HG02610 (cell line): ENCODE measurements at regions not wholly inside any gene's neighbourhood (a gene's known extent, or its start where the extent isn't known, plus 50 kb on each side); places are given as distances from the start of the nearest gene placed in this dataset.
"Not testable (repeated sequence)": the region's sequence is repeated elsewhere in the genome, so short reads cannot be mapped to it uniquely, and the experiment has no call there.

Experiments used
- ATAC-seq: cut with Tn5 transposase; IDR thresholded peaks from one replicate; pipeline ENCODE4 v1.9.1; 2021; ENCODE audit warnings: mild to moderate bottlenecking, moderate library complexity; ENCODE audit not compliant: unreplicated experiment

DNA sequence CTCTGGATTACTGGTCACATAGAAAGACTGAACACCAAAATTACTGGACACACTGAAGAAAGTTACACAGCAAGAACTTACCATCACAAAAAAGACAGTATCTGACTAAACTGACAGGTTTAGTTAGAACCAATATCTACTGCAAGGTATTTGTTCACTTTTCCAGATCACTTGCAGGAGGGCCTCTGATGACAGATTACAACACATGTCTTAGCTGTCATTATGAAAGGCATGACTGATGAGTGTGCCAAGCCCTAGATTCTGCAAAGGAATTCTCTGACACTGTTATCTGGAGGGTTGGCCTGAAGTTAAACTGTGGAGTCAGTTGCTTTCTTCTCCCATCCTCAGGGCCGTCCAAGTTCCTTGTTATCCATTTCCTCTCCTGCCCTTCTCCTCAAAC is 242.7 kb downstream of the KIF20B start:
- no peak for ATAC-seq

DNA sequence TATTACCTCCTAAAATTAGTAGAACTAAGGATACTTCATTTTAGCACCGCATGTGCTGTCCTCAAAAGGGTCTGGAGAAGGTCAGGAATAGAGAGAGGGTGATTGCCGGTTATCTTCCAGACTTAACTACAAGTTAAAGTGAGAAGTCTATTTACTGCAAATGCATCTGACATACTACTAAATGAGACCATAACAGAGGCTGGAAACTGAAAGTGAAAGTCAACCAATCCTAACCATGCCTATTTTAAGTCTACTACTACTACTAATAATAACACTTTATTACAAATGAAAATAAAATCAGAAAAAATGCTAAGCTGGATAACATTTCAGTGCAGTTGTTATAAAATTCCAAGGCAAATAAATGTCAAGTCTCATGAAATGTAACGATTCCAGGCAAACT is 244.7 kb downstream of the KIF20B start:
- no peak for ATAC-seq

DNA sequence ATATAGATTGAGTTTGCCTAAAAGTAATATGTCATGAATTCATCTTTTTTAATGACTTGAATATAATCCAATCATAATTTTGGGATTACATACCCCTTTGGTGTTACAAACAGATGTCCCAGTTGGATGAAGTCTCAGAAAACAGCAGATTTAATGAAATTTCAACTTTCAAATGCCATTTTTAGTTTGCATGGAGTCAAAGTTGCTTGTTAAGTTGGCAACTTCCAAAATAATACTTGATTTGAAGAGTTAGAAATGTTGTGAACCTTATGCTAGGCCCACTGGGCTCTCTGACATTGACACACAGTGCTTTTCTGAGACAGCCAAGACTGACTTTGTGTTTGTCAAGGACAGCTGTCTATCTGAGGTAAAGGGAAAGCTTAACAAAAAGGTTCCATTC is 248.1 kb downstream of the KIF20B start:
- ATAC-seq = no peak

DNA sequence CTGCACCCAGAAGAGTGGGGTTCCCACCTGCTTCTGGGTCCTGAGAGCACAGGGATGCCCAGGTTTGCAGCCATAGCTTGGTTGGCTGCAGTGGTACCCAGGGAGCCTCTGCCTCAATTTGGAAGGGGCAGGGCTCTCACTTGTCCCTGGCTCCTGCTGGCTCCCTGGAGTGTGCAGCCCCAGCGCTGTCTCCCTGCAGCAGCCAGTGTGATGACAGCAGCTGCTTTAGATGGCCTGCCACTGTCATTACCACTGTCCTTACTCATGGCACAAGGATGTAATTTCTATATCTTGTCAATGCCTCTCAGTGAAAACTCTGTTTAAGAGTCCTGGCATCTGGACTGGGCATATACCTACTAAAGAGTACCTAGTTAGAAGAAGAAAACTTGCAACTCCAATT is 250.9 kb downstream of the KIF20B start:
- no peak for ATAC-seq

DNA sequence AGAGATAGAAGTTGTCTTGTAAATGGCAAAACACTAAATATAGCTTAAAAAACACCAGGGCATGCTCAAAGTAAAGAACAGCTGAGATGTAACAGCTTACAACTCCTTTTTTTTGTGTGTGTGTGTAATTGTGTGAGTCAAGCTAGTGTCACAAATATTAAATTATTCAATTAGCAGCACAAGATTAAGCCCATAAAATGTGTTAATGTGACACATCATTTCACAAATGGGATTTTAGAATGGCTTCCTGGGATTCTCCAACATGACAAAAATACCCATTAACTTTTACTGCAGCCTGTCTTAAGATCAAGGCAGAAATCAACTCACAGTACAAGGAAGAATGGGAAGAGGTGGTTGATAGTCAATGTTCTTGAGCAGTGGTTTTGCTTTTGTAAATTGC is 251.4 kb downstream of the KIF20B start:
- no peak for ATAC-seq

DNA sequence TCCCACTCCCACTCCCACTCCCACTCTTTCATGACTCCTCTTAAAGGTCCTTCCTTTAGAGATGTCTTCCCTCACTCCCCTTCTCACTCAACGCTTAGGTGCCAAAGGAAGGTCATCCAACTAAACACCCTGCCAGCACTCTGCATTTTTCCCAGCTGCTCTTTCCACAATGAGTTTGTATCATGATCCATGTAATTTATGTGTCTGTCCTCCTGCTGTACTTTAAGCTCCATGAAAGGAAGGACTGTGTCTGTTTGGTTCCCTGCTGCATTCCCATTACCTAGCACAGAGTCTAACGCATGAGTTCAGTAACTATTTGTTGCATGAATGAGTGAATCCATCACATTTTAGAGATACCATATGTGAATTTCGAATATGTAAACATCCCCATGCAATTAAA is 252.7 kb downstream of the KIF20B start:
- no peak for ATAC-seq

DNA sequence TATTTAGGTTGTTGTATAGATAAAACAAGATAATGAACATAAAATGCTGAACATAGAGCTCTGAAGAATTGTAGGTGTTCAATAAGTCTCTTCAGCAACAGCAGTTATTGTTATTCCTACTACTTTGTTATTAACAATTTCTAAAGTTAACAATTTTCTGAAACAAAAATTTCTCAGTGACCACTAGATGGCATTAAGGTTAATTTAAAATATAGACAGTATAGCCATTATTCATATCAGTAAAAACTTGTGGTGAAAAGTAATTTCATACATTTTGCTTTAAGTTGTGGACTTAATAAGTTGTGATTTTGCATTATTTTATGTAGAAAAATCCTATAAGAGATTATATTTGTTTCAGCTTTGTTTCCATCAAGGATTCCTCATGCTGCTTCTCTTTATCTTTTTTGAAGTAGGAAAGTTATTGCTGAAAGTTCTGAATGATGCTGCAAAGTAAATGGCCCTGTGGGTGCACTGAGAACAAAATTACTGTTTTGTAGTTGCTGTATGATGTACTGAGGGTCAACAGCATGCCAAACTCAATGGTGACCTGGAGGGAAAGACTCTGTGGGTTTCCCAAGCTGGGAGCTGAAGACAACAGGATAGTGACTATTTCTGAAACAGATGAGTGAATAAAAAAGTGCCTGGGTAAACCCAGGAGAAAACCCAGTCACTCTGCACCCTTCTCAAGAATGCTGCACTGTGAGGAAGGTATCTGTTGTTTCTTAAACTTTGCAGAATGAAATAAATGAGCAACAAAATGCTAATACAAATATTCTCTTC is 253.6 kb downstream of the KIF20B start:
- peak; percentile 58 for ATAC-seq

DNA sequence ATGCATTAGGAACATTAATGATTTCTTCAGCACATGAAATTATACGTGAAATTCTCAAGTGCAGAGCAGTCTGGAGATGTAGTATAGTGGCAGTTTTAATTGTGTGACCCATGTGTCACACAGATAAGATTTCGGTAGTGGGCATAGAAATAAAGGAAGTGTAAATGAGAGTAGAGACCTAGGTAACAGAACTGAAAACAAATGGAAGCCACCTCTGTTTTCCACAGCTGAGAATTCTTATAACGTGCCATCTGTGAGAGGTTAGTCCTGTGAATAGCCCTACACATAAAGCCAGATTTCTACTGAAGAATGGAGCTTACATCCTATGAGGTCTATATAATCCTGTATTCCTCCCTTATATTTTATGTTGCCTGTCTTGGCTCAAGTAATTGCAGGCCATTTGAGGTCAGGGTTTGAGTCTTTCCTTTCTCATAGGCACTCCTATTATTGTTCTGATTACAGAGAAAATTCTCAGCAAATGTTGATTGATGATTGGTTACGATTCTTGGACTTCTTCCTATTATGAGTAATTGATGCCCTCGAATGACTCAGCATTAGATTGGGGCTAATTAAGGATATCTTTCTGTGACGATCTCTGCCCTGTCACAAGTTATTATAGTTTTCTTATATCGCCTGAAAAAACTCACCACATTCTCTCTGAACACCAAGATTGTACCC is 258.2 kb downstream of the KIF20B start:
- ATAC-seq = no peak

DNA sequence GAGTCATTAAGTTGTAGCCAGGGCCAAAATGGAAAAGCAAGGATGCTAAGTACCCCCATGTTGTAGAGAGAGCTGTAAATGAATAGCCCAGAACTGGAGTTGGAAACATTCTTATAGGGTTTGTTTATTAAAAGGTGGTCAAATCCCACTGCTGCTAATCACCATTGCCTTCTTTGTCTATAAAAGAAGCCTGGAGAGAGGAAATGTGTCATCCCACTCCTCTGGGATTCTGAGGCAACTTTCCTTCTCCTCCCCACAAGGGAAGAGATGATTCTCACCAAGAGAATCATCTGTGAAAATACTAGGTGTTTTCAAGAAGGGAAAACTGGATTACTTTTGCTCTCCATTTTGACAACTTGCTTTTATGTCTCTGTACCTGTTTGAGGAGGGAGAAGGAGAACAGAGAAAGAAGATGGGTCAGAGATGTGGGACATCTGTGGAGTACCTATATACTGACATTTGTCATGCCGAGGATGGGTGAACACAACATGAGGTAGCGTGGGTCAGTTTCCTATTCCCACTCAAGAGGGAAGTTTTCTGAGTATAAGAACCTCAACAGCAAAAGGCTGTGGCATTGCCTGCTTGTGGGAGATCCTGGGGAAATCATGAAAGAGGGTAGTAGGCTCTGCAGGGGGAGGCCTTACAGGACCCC is 262.2 kb downstream of the KIF20B start:
- no peak for ATAC-seq

DNA sequence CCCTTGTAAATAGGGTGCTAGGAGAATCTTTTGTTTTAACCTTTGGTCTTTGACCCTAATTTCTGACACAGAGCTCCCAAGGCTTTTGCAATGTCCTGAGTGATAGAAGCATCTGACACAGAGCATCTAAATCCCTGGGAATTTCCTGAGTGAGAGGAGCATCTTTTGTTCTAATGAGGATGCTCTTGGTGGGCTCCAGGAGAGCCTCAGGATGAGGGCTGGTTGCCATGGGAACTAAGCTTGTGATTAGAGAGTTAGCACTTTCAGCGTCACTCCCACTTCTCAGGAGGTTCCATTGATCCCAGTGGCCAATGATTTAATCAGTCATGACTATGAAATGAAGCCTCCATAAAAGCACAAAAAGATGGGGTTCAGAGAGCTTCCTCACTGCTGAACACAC is 264.8 kb downstream of the KIF20B start:
- no peak for ATAC-seq

DNA sequence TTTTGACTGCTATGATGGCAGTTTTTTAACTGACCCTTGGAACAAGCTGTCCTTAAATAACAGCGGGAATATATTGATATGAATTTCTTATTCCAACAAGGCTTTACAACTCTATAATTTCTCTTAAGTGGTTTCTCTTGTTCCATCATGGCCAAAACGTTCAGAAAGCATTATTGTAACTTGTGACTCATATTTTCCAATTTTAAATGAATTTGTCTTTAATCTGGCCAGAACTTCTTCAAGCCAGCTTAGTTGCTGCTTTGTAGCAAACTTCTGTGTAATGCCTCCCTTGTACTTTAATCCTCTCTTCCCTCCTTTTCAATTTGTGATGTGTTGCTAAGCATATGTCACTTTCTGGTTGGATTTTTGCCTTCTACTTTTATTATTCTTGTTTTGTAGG is 271.9 kb downstream of the KIF20B start:
- ATAC-seq = no peak

DNA sequence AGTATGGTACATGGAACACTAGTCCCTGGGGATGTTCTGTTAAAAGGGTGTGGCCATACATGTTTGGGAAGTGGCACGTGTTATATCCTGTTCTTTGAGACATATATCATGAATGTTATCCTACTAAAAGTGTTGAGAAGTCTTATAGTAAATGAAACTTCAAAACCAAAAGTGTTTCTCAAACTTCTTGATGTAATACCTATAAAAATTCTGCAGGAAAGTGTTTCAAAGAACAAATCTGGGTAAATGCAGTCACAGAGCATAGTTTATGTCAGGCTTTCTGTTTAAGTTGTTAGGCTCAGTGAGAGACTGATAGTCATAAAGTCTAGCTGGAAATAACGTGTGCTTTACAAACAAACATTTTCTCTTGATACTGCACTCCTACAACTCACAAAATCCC is 273.7 kb downstream of the KIF20B start:
- ATAC-seq = no peak

DNA sequence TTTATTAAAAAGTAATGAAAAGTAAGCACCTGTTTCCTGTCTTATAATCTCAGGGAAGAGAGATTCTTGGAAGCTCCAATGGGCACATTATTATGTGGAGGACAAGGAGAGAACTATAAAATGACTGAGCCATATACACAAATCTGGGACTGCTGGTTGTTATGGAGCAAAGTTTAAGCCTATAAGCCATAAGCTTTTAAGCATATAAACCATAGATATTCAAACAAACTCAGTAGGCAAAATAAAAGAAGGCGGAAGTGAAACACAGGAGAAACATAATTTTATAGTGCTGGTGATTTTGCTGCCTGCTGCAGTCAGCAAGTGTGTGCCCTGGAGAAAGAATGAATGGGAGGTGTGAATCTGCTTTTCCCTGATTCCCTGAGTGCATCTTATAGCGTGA is 274.4 kb downstream of the KIF20B start:
- no peak for ATAC-seq

DNA sequence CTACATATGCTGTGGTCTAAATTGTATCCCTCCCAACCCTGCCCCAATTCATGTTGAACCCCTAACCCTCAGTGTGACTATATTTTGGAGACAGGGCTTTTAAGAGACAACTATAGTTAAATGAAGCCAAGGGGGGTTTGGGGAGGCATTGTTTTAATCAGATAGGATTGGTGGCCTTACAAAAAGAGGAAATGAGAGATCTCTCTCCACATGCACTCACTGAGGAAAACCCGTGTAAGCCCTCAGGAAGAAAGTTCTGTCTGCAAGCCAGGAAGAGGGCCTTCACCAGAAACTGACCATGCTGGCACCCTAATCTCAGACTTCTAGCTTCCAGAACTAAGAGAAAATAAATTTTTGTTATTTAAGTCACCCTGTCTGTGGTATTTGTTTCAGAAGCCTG is 276.7 kb downstream of the KIF20B start:
- ATAC-seq = no peak

DNA sequence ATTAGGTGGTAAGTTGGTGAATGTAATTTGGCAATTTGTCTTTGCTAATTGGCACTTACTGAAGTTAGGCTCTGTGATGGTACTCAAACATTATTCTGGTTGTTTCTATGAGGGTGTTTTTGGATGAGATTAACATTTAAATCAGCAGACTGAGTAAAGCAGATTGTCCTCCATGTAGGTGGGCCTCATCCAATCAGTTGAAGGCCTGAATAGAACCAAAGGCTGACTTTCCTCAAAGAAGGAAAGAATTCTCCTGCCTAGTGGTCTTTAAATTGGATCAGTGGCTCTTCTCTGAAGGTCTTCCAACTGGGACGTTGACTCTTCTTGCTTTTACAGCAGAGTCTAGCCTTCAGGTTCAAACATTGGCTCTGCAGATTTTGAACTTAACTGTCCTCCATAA is 278.3 kb downstream of the KIF20B start:
- no peak for ATAC-seq

DNA sequence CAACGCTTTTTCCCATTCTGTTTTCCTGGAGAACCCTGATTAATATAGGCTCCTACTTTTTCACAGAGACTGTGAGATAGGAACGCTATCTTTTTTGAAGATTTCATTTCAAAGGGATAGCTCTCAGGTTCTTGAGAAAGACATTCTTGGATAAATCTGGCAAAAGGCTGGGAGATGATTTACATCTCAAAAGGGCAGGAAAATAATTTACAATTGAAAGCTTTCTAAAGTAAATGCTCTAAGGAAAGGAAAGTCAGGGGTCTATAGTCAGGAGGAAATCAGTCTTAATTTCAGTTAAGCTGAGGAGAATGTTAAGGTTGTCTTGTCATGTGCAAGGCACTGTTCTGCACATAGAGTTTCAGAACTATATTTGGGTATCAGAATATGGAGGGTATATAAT is 278.8 kb downstream of the KIF20B start:
- ATAC-seq = no peak

DNA sequence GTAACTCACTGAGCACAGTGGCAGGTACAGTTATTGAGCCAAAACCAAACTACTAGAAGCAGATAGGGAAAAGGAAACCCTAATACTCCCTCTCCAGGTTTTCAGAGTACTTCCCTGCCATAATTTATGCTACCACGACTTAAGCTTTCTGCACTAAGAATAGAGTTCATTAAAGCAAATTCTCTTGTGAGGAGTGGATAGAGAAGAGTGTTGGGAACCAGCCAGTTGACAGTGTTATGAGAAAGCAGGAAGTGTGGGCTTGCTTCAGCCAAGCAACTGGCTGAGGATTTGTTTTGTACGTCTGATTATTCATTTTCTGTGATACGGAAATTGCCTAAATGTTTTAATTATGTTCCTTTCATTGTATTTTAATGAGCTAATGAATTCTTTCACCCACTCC is 280.5 kb downstream of the KIF20B start:
- ATAC-seq = no peak

DNA sequence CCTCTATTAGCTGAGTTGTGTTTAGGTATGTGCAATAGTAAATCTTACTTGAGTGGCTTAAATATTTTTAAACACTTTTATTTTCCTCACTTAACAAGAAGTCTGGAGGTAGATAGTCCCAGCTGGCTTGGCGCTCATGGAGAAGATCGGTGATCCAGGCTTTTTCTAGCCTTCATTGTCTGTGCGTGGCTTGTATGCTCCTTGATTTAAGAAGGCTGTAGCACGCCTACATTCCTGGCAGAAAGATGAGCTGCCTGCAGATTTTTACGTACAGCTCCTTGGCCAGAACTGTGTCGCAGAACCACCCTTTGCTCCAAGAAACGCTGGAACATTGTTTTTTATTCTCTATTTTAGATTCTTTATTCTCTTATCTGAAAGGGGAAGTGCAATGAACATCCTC is 284.1 kb downstream of the KIF20B start:
- no peak for ATAC-seq

DNA sequence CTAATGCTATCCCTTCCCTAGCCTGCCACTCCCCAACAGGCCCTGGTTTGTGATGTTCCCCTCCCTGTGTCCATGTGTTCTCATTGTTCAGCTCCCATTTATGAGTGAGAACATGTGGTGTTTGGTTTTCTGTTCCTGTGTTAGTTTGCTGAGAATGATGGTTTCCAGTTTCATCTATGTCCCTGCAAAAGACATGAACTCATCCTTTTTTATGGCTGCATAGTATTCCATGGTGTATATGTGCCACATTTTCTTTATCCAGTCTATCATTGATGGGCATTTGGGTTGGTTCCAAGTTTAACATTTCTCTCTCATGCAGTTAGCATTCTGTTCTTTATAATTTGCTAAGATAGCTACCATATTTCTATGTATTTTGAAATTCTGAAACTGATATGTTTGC is 287.0 kb downstream of the KIF20B start:
- not testable (repeated sequence) for ATAC-seq

DNA sequence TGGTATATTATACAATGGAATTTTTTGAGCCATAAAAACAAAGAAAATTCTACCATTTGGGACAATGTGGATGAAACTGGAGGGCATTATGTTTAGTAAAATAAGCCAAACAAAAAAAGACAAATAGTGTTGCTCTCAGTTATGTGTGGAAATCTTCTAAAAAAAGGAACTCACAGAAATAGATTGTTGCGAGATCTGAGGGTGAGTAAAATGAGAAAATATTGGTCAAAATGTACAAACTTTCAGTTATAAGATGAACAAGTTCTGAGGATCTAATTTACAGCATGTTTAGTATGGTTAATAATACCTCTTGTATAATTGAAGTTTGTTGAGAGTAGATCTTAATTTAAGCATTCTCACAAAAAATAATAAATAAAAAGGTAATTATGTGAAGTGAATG is 291.2 kb downstream of the KIF20B start:
- ATAC-seq = no peak

DNA sequence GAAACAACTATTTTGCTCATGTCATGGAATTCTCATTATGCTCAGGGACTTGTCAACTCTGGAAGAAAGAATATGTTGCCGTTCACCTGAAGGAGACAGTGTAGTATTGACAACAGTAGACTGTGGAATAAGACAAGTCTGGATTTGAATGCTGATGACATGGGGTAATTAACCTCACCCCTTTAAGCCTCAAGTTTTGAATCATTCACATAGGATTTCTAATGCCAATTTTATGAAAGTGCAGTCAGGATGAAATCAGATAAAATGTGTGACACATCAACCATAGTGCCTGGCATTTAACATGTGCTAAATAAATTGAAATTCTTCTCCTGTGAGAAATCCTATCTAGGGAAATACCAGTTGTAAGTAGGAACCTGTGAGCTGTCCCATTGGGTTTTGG is 305.8 kb downstream of the KIF20B start:
- no peak for ATAC-seq

DNA sequence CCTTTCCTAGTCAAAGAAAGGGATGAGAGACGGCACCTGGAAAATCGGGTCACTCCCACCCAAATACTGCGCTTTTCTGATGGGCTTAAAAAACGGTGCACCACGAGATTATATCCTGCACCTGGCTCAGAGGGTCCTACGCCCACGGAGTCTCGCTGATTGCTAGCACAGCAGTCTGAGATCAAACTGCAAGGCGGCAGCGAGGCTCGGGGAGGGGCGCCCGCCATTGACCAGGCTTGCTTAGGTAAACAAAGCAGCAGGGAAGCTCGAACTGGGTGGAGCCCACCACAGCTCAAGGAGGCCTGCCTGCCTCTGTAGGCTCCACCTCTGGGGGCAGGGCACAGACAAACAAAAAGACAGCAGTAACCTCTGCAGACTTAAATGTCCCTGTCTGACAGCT is 309.9 kb downstream of the KIF20B start:
- ATAC-seq = not testable (repeated sequence)
